Astrocyte (in vitro differentiated cells and primary cell): ENCODE measurements at regions not wholly inside any gene's neighbourhood (a gene's known extent, or its start where the extent isn't known, plus 50 kb on each side); places are given as distances from the start of the nearest gene placed in this dataset.
"Not testable (repeated sequence)": the region's sequence is repeated elsewhere in the genome, so short reads cannot be mapped to it uniquely, and the experiment has no call there.

Experiments
- DNase-seq: peaks from one replicate; pipeline ENCODE4 v3.0.0-alpha.2; 2010; ENCODE audit warnings: low read depth
- FAIRE-seq: peaks from 2 replicates; lab custom pipeline; 2011; peaks lifted over from hg19 to GRCh38; lab: Jason Lieb, UNC
- H2AFZ ChIP-seq: 2 replicates; pipeline ENCODE4 v1.6.0; 2012; ENCODE audit warnings: low read depth, low read length, inconsistent platforms
- H3K27ac ChIP-seq: 2 replicates; pipeline ENCODE4 v1.5.1; 2011; ENCODE audit warnings: low read depth, low read length, inconsistent platforms
- H3K27me3 ChIP-seq: 2 replicates; pipeline ENCODE4 v1.6.0; 2011; ENCODE audit warnings: low read length, inconsistent platforms; ENCODE audit not compliant: insufficient read depth
- H3K36me3 ChIP-seq: 2 replicates; pipeline ENCODE4 v1.5.1; 2011; ENCODE audit warnings: low read length, inconsistent platforms; ENCODE audit not compliant: insufficient read depth
- H3K4me1 ChIP-seq: 2 replicates; pipeline ENCODE4 v1.5.1; 2011; ENCODE audit warnings: low read length, inconsistent platforms; ENCODE audit not compliant: insufficient read depth
- H3K4me2 ChIP-seq: 2 replicates; pipeline ENCODE4 v1.6.0; 2012; ENCODE audit warnings: low read length, inconsistent platforms
- H3K4me3 ChIP-seq: 2 replicates; pipeline ENCODE4 v1.5.1; 2011; ENCODE audit warnings: low read depth, mild to moderate bottlenecking, low read length, inconsistent platforms; ENCODE audit not compliant: insufficient read depth
- H3K79me2 ChIP-seq: 2 replicates; pipeline ENCODE4 v1.6.0; 2012; ENCODE audit warnings: mild to moderate bottlenecking, low read length, inconsistent platforms; ENCODE audit not compliant: insufficient read depth
- H3K9ac ChIP-seq: 2 replicates; pipeline ENCODE4 v1.6.0; 2012; ENCODE audit warnings: mild to moderate bottlenecking, low read length, inconsistent platforms
- H3K9me3 ChIP-seq: 2 replicates; pipeline ENCODE4 v1.5.1; 2012; ENCODE audit warnings: low read depth, mild to moderate bottlenecking, low read length, inconsistent platforms; ENCODE audit not compliant: insufficient read depth
- H4K20me1 ChIP-seq: 2 replicates; pipeline ENCODE4 v1.6.0; 2012; ENCODE audit warnings: low read length, inconsistent platforms; ENCODE audit not compliant: insufficient read depth
- H3K27ac Mint-ChIP-seq: one replicate; pipeline ENCODE4 v1.8.0; 2021; ENCODE audit warnings: mild to moderate bottlenecking, mixed read lengths; ENCODE audit not compliant: unreplicated experiment
- H3K27me3 Mint-ChIP-seq: one replicate; pipeline ENCODE4 v1.8.0; 2021; ENCODE audit warnings: low read depth, mixed read lengths; ENCODE audit not compliant: unreplicated experiment
- H3K36me3 Mint-ChIP-seq: one replicate; pipeline ENCODE4 v1.8.0; 2021; ENCODE audit warnings: low read depth, mixed read lengths; ENCODE audit not compliant: unreplicated experiment
- H3K4me1 Mint-ChIP-seq: one replicate; pipeline ENCODE4 v1.8.0; 2021; ENCODE audit warnings: low read depth, mixed read lengths; ENCODE audit not compliant: unreplicated experiment
- H3K4me3 Mint-ChIP-seq: one replicate; pipeline ENCODE4 v1.8.0; 2021; ENCODE audit warnings: mild to moderate bottlenecking, moderate library complexity, mixed read lengths; ENCODE audit not compliant: unreplicated experiment
- H3K9me3 Mint-ChIP-seq: one replicate; pipeline ENCODE4 v1.8.0; 2021; ENCODE audit warnings: mild to moderate bottlenecking, mixed read lengths; ENCODE audit not compliant: unreplicated experiment
- CTCF ChIP-seq: IDR thresholded peaks from 2 replicates; pipeline ENCODE4 v1.5.1; 2011; ENCODE audit warnings: low read depth, mild to moderate bottlenecking, inconsistent platforms, low read length, moderate library complexity; ENCODE audit not compliant: insufficient read depth
- EZH2 ChIP-seq: IDR thresholded peaks from 2 replicates; pipeline ENCODE4 v1.6.1; 2012; ENCODE audit warnings: mild to moderate bottlenecking, low read length, inconsistent platforms; ENCODE audit not compliant: insufficient read depth

GRCh38 chr13:90943946-90944345 lies 403.5 kb upstream of the MIR17HG start:
- Histone ChIP-seq H3K4me1 (no peaks in the 10 kb centered on the region), H3K4me3 (no peak overlapping the region), H3K36me3 (no peaks in the 10 kb centered on the region), H3K27me3 (no peaks in the 10 kb centered on the region), H3K9ac (no peak overlapping the region), H3K79me2 (no peaks in the 10 kb centered on the region), H2AFZ (no peak overlapping the region), H3K4me2 (no peak overlapping the region), H3K27ac (no peak overlapping the region), H3K9me3 (no peaks in the 10 kb centered on the region), H4K20me1 (no peaks in the 10 kb centered on the region)
- H3K4me1 Mint-ChIP-seq: peaks cover 6% of the 10 kb centered on the region
- DNase-seq (no peak), FAIRE-seq (no peak)
- no peaks in the 10 kb centered on the region for H3K27me3 Mint-ChIP-seq
- TF ChIP-seq EZH2: no peak
- TF ChIP-seq CTCF: no peak
- no peak overlapping the region for H3K27ac Mint-ChIP-seq
- no peaks in the 10 kb centered on the region for H3K36me3 Mint-ChIP-seq
- H3K9me3 Mint-ChIP-seq: peaks cover 2% of the 10 kb centered on the region
- H3K4me3 Mint-ChIP-seq: no peak overlapping the region

- not testable (repeated sequence) for H3K9ac ChIP-seq, H2AFZ ChIP-seq, H3K4me1 Mint-ChIP-seq, H3K36me3 ChIP-seq, H3K27me3 ChIP-seq, H3K27ac Mint-ChIP-seq, H3K79me2 ChIP-seq, H3K9me3 ChIP-seq, H3K9me3 Mint-ChIP-seq, H3K4me3 ChIP-seq, H3K27me3 Mint-ChIP-seq, H3K4me3 Mint-ChIP-seq, H3K4me2 ChIP-seq, H3K36me3 Mint-ChIP-seq, H3K4me1 ChIP-seq, FAIRE-seq, H3K27ac ChIP-seq, H4K20me1 ChIP-seq, DNase-seq
Measured at GRCh38 chr13:90945146-90945545, 402.3 kb upstream of the MIR17HG start.

GRCh38 chr13:90946125-90946524 lies 401.4 kb upstream of the MIR17HG start:
- not testable (repeated sequence) for H3K9ac ChIP-seq, H3K36me3 Mint-ChIP-seq, H3K9me3 Mint-ChIP-seq, H4K20me1 ChIP-seq, H3K4me3 Mint-ChIP-seq, H2AFZ ChIP-seq, H3K27me3 Mint-ChIP-seq, H3K27ac ChIP-seq, H3K4me1 ChIP-seq, H3K9me3 ChIP-seq, H3K36me3 ChIP-seq, FAIRE-seq, H3K4me3 ChIP-seq, DNase-seq, H3K27me3 ChIP-seq, H3K4me2 ChIP-seq, H3K27ac Mint-ChIP-seq, H3K79me2 ChIP-seq
- H3K4me1 Mint-ChIP-seq: peaks cover 12% of the 10 kb centered on the region

GRCh38 chr13:90947976-90948375 lies 399.5 kb upstream of the MIR17HG start:
- Histone ChIP-seq H3K9me3 (no peaks in the 10 kb centered on the region), H3K79me2 (no peaks in the 10 kb centered on the region), H4K20me1 (no peaks in the 10 kb centered on the region), H2AFZ (no peak overlapping the region), H3K4me3 (no peak overlapping the region), H3K4me2 (no peak overlapping the region), H3K4me1 (no peaks in the 10 kb centered on the region), H3K27me3 (no peaks in the 10 kb centered on the region), H3K36me3 (no peaks in the 10 kb centered on the region), H3K9ac (no peak overlapping the region), H3K27ac (no peak overlapping the region)
- Mint-ChIP-seq H3K9me3 (peaks cover 2% of the 10 kb centered on the region), H3K27ac (no peak overlapping the region), H3K4me3 (no peak overlapping the region), H3K27me3 (no peaks in the 10 kb centered on the region), H3K4me1 (peaks cover 12% of the 10 kb centered on the region), H3K36me3 (no peaks in the 10 kb centered on the region)
- no peak for DNase-seq
- no peak for TF ChIP-seq CTCF
- no peak for TF ChIP-seq EZH2
- FAIRE-seq: no peak
